K562 (cell line): ENCODE measurements at regions not wholly inside any gene's neighbourhood (a gene's known extent, or its start where the extent isn't known, plus 50 kb on each side); places are given as distances from the start of the nearest gene placed in this dataset.

Experiments
- ATAC-seq: fragments of 200-7000 bp; cut with Tn5 transposase; 3 replicates; pipeline ENCODE4 v1.9.1; 2020; ENCODE audit warnings: moderate library complexity
- BruUV-seq: library from RNA; stranded (reverse); fragments of 400-500 nt; replicated peaks from 2 replicates; lab custom pipeline; 2021; lab: Mats Ljungman, UMichigan
- CTCF ChIA-PET: fragments of 300-600 bp; formaldehyde crosslinking; extraction: SDS; loops from one replicate; lab custom pipeline; 2021; ENCODE audit warnings: low intra/inter-chr PET ratio; lab: Yijun Ruan, JAX
- POLR2A ChIA-PET: fragments of 300-600, 350-650 bp; sonication (Branson Sonifier 250); formaldehyde crosslinking; extraction: SDS; loops from one replicate; lab custom pipeline; 2021; ENCODE audit warnings: antibody characterized with exemption, inconsistent platforms; lab: Yijun Ruan, JAX
- DNase-seq, 4 experiments: peaks; one replicate each; pipeline versions ENCODE4 v3.0.0 to v3.0.0-alpha.2; 2011 to 2018; ENCODE audit warnings: low spot score in 3 of 4, mixed read lengths in 3 of 4; ENCODE audit errors: extremely low read depth in 1 of 4
- FAIRE-seq: peaks from 2 replicates; lab custom pipeline; 2011; peaks lifted over from hg19 to GRCh38; lab: Jason Lieb, UNC
- H2AFZ ChIP-seq: 2 replicates; pipeline ENCODE4 v1.6.0; 2011; ENCODE audit warnings: low read depth, low read length, control low read depth, inconsistent platforms
- H3K27ac ChIP-seq: fragments of 200-600 bp; 3 replicates; pipeline ENCODE4 v1.8.0; 2011; ENCODE audit warnings: low read depth, mild to moderate bottlenecking, control low read depth, inconsistent platforms, low read length, moderate library complexity, mixed read lengths; ENCODE audit errors: extremely low read depth
- H3K27me3 ChIP-seq, 2 experiments: fragments of 300-600 bp in 1 of 2; 2 replicates in 1 of 2; 3 replicates in 1 of 2; pipeline versions ENCODE4 v1.6.0 to v1.8.0; 2011; ENCODE audit warnings: inconsistent platforms in 2 of 2, low read length in 2 of 2, mild to moderate bottlenecking in 1 of 2, mixed read lengths in 1 of 2, moderate library complexity in 1 of 2; ENCODE audit not compliant: control insufficient read depth in 2 of 2, insufficient read depth in 2 of 2
- H3K36me3 ChIP-seq: fragments of 300-600 bp; 3 replicates; pipeline ENCODE4 v1.8.0; 2011; ENCODE audit warnings: mild to moderate bottlenecking, low read length, inconsistent platforms; ENCODE audit not compliant: control insufficient read depth, insufficient read depth
- H3K4me1 ChIP-seq, 2 experiments: fragments of 200-600 bp in 1 of 2; replicated peaks in 1 of 2; 2 replicates in 1 of 2; 3 replicates in 1 of 2; pipeline versions ENCODE4 v1.5.1 to v1.8.0; 2011; ENCODE audit warnings: inconsistent platforms in 2 of 2, low read length in 2 of 2, mild to moderate bottlenecking in 1 of 2, mixed read lengths in 1 of 2, moderate library complexity in 1 of 2; ENCODE audit not compliant: control insufficient read depth in 2 of 2, insufficient read depth in 2 of 2
- H3K4me2 ChIP-seq: 2 replicates; pipeline ENCODE4 v1.6.1; 2011; ENCODE audit warnings: low read length, control low read depth, inconsistent platforms, mixed read lengths; ENCODE audit not compliant: insufficient read depth
- H3K4me3 ChIP-seq: fragments of 200-600 bp; sonication (generic), shearing (Covaris generic); 2 replicates; pipeline ENCODE4 v1.5.1; 2016; ENCODE audit warnings: control low read depth, inconsistent platforms
- H3K79me2 ChIP-seq: fragments of 200-600 bp; 3 replicates; pipeline ENCODE4 v1.8.0; 2011; ENCODE audit warnings: low read length, inconsistent platforms; ENCODE audit not compliant: control insufficient read depth, insufficient read depth
- H3K9ac ChIP-seq, 2 experiments: 2 replicates each; pipeline versions ENCODE4 v1.6.0 to v1.6.1; 2011; ENCODE audit warnings: low read depth in 2 of 2, low read length in 2 of 2, control low read depth in 1 of 2, inconsistent platforms in 1 of 2, mild to moderate bottlenecking in 1 of 2, mixed read lengths in 1 of 2; ENCODE audit not compliant: insufficient read depth in 1 of 2
- H3K9me1 ChIP-seq: one replicate; pipeline ENCODE4 v1.6.0; 2011; ENCODE audit warnings: inconsistent platforms, mild to moderate bottlenecking, low read length, moderate library complexity; ENCODE audit not compliant: control insufficient read depth, insufficient read depth
- H3K9me3 ChIP-seq: replicated peaks from 2 replicates; pipeline ENCODE4 v1.5.1; 2011; ENCODE audit warnings: low read depth, low read length, inconsistent platforms; ENCODE audit not compliant: control insufficient read depth, insufficient read depth
- H4K20me1 ChIP-seq: replicated peaks from 2 replicates; pipeline ENCODE4 v1.6.1; 2011; ENCODE audit warnings: low read length, inconsistent platforms, mixed read lengths; ENCODE audit not compliant: control insufficient read depth, insufficient read depth
- ADNP ChIP-seq: fragments of 200-800 bp; sonication (Bioruptor generic); IDR thresholded peaks from 2 replicates; pipeline ENCODE4 v1.6.1; 2016; ENCODE audit warnings: missing genetic modification characterization, missing compliant biosample characterization
- ARNT ChIP-seq, 2 experiments: fragments of 450-650 bp; IDR thresholded peaks; 2 replicates each; pipeline ENCODE4 v1.6.1; 2016; ENCODE audit warnings: mild to moderate bottlenecking in 1 of 2
- CHD1 ChIP-seq: fragments of 200-600 bp; sonication (generic); IDR thresholded peaks from one replicate; pipeline ENCODE4 v1.6.1; 2012; ENCODE audit warnings: mild to moderate bottlenecking, moderate library complexity, low read length, inconsistent platforms
- FOXK1 ChIP-seq: sonication (generic); formaldehyde crosslinking; IDR thresholded peaks from 2 replicates; pipeline ENCODE4 v1.8.0; 2022; ENCODE audit warnings: missing genetic modification reagents, mild to moderate bottlenecking, borderline replicate concordance
- L3MBTL2 ChIP-seq: fragments of 450-650 bp; IDR thresholded peaks from 2 replicates; pipeline ENCODE4 v1.6.1; 2016; ENCODE audit warnings: mild to moderate bottlenecking, moderate library complexity
- PHF21A ChIP-seq: fragments of 450-650 bp; IDR thresholded peaks from 2 replicates; pipeline ENCODE4 v1.6.1; 2017; ENCODE audit warnings: low read depth, borderline replicate concordance
- SP2 ChIP-seq: IDR thresholded peaks from 2 replicates; pipeline ENCODE4 v1.6.1; 2011; ENCODE audit warnings: mild to moderate bottlenecking, low read depth, low read length, moderate library complexity; ENCODE audit not compliant: poor library complexity, severe bottlenecking; ENCODE audit errors: extremely low read depth
- SRSF3 ChIP-seq: fragments of 200-400 bp; formaldehyde crosslinking; IDR thresholded peaks from 2 replicates; pipeline ENCODE4 v1.6.1; 2016; ENCODE audit warnings: mild to moderate bottlenecking, low read length, moderate library complexity; ENCODE audit not compliant: insufficient read depth
- YBX1 ChIP-seq: fragments of 450-650 bp; IDR thresholded peaks from 2 replicates; pipeline ENCODE4 v1.7.1; 2016; ENCODE audit warnings: mild to moderate bottlenecking
- ZC3H8 ChIP-seq: fragments of 450-650 bp; IDR thresholded peaks from 2 replicates; pipeline ENCODE4 v1.6.1; 2017
- in situ Hi-C: fragments of 300-500 bp; cut with MboI; formaldehyde crosslinking; loops from 4 replicates; pipeline ENCODE4 v1.15.0; 2018; ENCODE audit warnings: inconsistent platforms, mixed read lengths
- intact Hi-C: fragments of 100-400 bp; cut with micrococcal nuclease; formaldehyde crosslinking; loops from 2 replicates; pipeline ENCODE4 v1.14.2; 2022

- in situ Hi-C loops: no loop called here
- no peak overlapping the region for H3K27ac ChIP-seq
- no peak for TF ChIP-seq ARNT (IDR thresholded peaks at IDR 0.05)
- TF ChIP-seq CHD1: no peak
- no peak for TF ChIP-seq ADNP (tag)
- no peak for TF ChIP-seq SP2
- no peak for TF ChIP-seq ZC3H8
- no peak for TF ChIP-seq FOXK1 (CRISPR knock-in tag)
- TF ChIP-seq PHF21A: no peak
- TF ChIP-seq L3MBTL2: no peak
- no peak for TF ChIP-seq YBX1
- no peak for TF ChIP-seq SRSF3
- TF ChIP-seq, all 486 proteins: peak for 0
- Histone ChIP-seq H3K4me2 (no peak overlapping the region), H3K27me3 (peaks cover 2 to 17% of the 10 kb centered on the region in 2 experiments; a peak in 2 of 5 replicates), H4K20me1 (no peaks in the 10 kb centered on the region), H3K36me3 (no peaks in the 10 kb centered on the region), H3K9ac (no peak overlapping the region), H3K9me3 (no peaks in the 10 kb centered on the region), H3K4me1 (no peaks in the 10 kb centered on the region), H3K79me2 (no peaks in the 10 kb centered on the region), H3K4me3 (no peak overlapping the region), H3K9me1 (no peaks in the 10 kb centered on the region), H2AFZ (no peak overlapping the region)
- DNase-seq: no peak
- ChIA-PET POLR2A (no interaction called here), CTCF (no interaction called here)
- no peak for FAIRE-seq
- BruUV-seq: no TSS peak
- no peak for ATAC-seq
- intact Hi-C loops: no loop called here
Observed at GRCh38 chr7:23966941-23967340, 256.9 kb downstream of the STK31 start.
